Breast epithelium (tissue), 3 donors: ENCODE measurements at regions not wholly inside any gene's neighbourhood (a gene's known extent, or its start where the extent isn't known, plus 50 kb on each side); places are given as distances from the start of the nearest gene placed in this dataset.

Experiments used
- CTCF ChIP-seq, 3 donors: fragments of 450-650 bp; IDR thresholded peaks; one replicate each; pipeline ENCODE4 v1.5.1; 2016 to 2017; ENCODE audit warnings: antibody characterized with exemption in 3 of 3, mild to moderate bottlenecking in 3 of 3, moderate library complexity in 3 of 3
- POLR2A ChIP-seq: fragments of 450-650 bp; IDR thresholded peaks from one replicate; pipeline ENCODE4 v1.6.1; 2016; ENCODE audit warnings: antibody characterized with exemption, mild to moderate bottlenecking, moderate library complexity

- TF ChIP-seq POLR2A: no peak
- TF ChIP-seq CTCF (IDR thresholded peaks at IDR 0.05): no peak
Measured at GRCh38 chr12:92337128-92337527, 191.5 kb upstream of the BTG1 start.
